ENCODE measurements at regions not wholly inside any gene's neighbourhood (a gene's known extent, or its start where the extent isn't known, plus 50 kb on each side); places are given as distances from the start of the nearest gene placed in this dataset.

- Histone ChIP-seq H3K4me2 (ENCODE audit: low read length) (no peak overlapping the region), H3K4me3 (ENCODE audit: low read depth, low read length, poor library complexity, severe bottlenecking) (no peak overlapping the region), H3K79me2 (ENCODE audit: insufficient read depth, low read depth, low read length) (no peaks in the 10 kb centered on the region), H3K27ac (ENCODE audit: low read depth, low read length, poor library complexity, severe bottlenecking) (no peak overlapping the region), H3K9me3 (ENCODE audit: low read length) (no peaks in the 10 kb centered on the region), H3K4me1 (ENCODE audit: insufficient read depth, low read length, poor library complexity, severe bottlenecking) (no peaks in the 10 kb centered on the region), H4K20me1 (ENCODE audit: insufficient read depth, low read length) (no peaks in the 10 kb centered on the region), H3K36me3 (ENCODE audit: insufficient read depth, low read length) (no peaks in the 10 kb centered on the region), H3K9me2 (ENCODE audit: insufficient read depth, low read length) (no peaks in the 10 kb centered on the region), H2AFZ (ENCODE audit: low read length) (no peak overlapping the region)
- ChIA-PET CTCF (ENCODE audit: unreplicated experiment) (no interaction called here), POLR2A (interaction anchor here (1.2 kb wide), 1 partner anchor 36 kb away, joined by 4 read pairs; no protein-coding TSS in a partner anchor)
- no peak for DNase-seq (ENCODE audit: low spot score)
- intact Hi-C loops (cut with micrococcal nuclease; ENCODE audit: unreplicated experiment) = no loop called here
- no TSS peak for BruUV-seq (replicated peaks)
- TF ChIP-seq CTCF (conservative IDR thresholded peaks at IDR 0.05; ENCODE audit: low read length) (no peak), EZH2phosphoT487 (IDR thresholded peaks at IDR 0.05; ENCODE audit: borderline replicate concordance, low read depth, low read length) (no peak)
Measured at GRCh38 chr3:99545941-99546580, 92.3 kb upstream of the COL8A1 start.

DNA sequence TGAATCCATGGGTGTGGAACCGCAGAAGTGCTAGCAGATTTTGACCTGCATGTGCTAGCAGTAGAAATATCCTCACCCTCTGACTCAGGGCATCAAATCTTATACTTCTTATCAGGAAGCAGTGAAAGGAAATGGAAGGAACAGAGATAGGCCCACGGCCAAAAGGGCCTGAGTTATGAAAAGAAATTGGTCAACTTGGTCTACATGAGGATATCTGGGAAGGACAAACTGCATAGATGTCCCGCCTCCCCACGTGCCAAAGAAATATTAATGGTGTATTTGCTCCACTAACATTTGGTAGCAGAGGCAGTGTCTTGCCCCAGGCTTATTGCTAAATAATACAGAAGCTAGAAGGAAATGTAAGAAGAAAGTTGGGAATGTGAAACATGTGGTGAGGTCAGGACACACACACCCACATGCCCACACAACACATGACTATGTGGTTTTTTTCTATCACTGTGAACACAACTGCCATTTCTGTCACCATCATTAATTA lies 93.6 kb upstream of the COL8A1 start:
- DNase-seq (ENCODE audit: low spot score) = no peak
- no peak overlapping the region for H3K4me2 ChIP-seq (ENCODE audit: low read length)
- no TSS peak for BruUV-seq (replicated peaks)
- no peaks in the 10 kb centered on the region for H3K9me2 ChIP-seq (ENCODE audit: insufficient read depth, low read length)
- no peaks in the 10 kb centered on the region for H3K9me3 ChIP-seq (ENCODE audit: low read length)
- no peaks in the 10 kb centered on the region for H3K4me1 ChIP-seq (ENCODE audit: insufficient read depth, low read length, poor library complexity, severe bottlenecking)
- intact Hi-C loops (cut with micrococcal nuclease; ENCODE audit: unreplicated experiment) = no loop called here
- ChIA-PET CTCF (ENCODE audit: unreplicated experiment) (no interaction called here), POLR2A (no interaction called here)
- no peaks in the 10 kb centered on the region for H4K20me1 ChIP-seq (ENCODE audit: insufficient read depth, low read length)
- H3K79me2 ChIP-seq (ENCODE audit: insufficient read depth, low read depth, low read length) = no peaks in the 10 kb centered on the region
- no peaks in the 10 kb centered on the region for H3K36me3 ChIP-seq (ENCODE audit: insufficient read depth, low read length)
- no peak overlapping the region for H3K27ac ChIP-seq (ENCODE audit: low read depth, low read length, poor library complexity, severe bottlenecking)
- TF ChIP-seq EZH2phosphoT487 (IDR thresholded peaks at IDR 0.05; ENCODE audit: borderline replicate concordance, low read depth, low read length) (no peak), CTCF (conservative IDR thresholded peaks at IDR 0.05; ENCODE audit: low read length) (no peak)
- H2AFZ ChIP-seq (ENCODE audit: low read length) = no peak overlapping the region
- H3K4me3 ChIP-seq (ENCODE audit: low read depth, low read length, poor library complexity, severe bottlenecking) = no peak overlapping the region

DNA sequence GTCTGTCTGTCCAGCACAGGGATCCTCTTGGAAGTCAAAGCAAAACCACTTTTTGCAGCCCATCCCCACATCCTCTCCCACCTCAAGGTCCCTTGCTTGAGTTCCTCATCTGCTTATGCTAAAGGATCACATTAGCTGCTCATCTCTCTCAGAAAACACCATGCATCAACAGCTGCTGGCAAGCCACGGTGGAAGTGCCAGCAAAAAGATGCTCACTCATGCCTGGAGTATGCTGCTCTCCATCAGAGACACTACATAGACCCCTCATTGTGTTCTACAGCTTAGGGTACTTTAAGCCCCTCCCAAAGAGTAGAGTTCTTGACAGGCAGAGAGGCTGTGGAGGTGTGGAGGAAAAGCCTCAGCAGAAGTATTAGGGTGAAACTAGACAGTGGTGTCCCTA lies 94.6 kb upstream of the COL8A1 start:
- no peaks in the 10 kb centered on the region for H4K20me1 ChIP-seq (ENCODE audit: insufficient read depth, low read length)
- no peaks in the 10 kb centered on the region for H3K9me2 ChIP-seq (ENCODE audit: insufficient read depth, low read length)
- no peak overlapping the region for H3K27ac ChIP-seq (ENCODE audit: low read depth, low read length, poor library complexity, severe bottlenecking)
- no peaks in the 10 kb centered on the region for H3K9me3 ChIP-seq (ENCODE audit: low read length)
- H3K4me1 ChIP-seq (ENCODE audit: insufficient read depth, low read length, poor library complexity, severe bottlenecking) = no peaks in the 10 kb centered on the region
- intact Hi-C loops (cut with micrococcal nuclease; ENCODE audit: unreplicated experiment) = no loop called here
- CTCF ChIA-PET (ENCODE audit: unreplicated experiment) = no interaction called here
- no peak overlapping the region for H2AFZ ChIP-seq (ENCODE audit: low read length)
- no TSS peak for BruUV-seq (replicated peaks)
- H3K4me3 ChIP-seq (ENCODE audit: low read depth, low read length, poor library complexity, severe bottlenecking) = no peak overlapping the region
- TF ChIP-seq CTCF (conservative IDR thresholded peaks at IDR 0.05; ENCODE audit: low read length) (no peak), EZH2phosphoT487 (IDR thresholded peaks at IDR 0.05; ENCODE audit: borderline replicate concordance, low read depth, low read length) (no peak)
- POLR2A ChIA-PET = no interaction called here
- H3K36me3 ChIP-seq (ENCODE audit: insufficient read depth, low read length) = no peaks in the 10 kb centered on the region
- no peaks in the 10 kb centered on the region for H3K79me2 ChIP-seq (ENCODE audit: insufficient read depth, low read depth, low read length)
- no peak for DNase-seq (ENCODE audit: low spot score)
- no peak overlapping the region for H3K4me2 ChIP-seq (ENCODE audit: low read length)
